SK-N-SH (cell line): ENCODE measurements at regions not wholly inside any gene's neighbourhood (a gene's known extent, or its start where the extent isn't known, plus 50 kb on each side); places are given as distances from the start of the nearest gene placed in this dataset.

ENCODE experiments used
- CTCF ChIA-PET: fragments of 300-600, 350-600 bp; formaldehyde crosslinking; extraction: SDS; loops from one replicate; lab custom pipeline; 2021; lab: Yijun Ruan, JAX
- POLR2A ChIA-PET: fragments of 350-600 bp; sonication (Branson Sonifier 250); formaldehyde crosslinking; extraction: SDS; loops from one replicate; lab custom pipeline; 2020; ENCODE audit warnings: antibody characterized with exemption, inconsistent platforms; lab: Yijun Ruan, JAX
- DNase-seq: peaks from one replicate; pipeline ENCODE4 v3.0.0; 2012
- H2AFZ ChIP-seq: fragments of 200-600 bp; sonication (generic); 2 replicates; pipeline ENCODE4 v1.8.1; 2016; ENCODE audit warnings: antibody characterized with exemption, mild to moderate bottlenecking, low read depth
- H3F3A ChIP-seq: fragments of 200-600 bp; sonication (generic); replicated peaks from 2 replicates; pipeline ENCODE3; 2016; ENCODE audit warnings: antibody characterized with exemption, mild to moderate bottlenecking; ENCODE audit not compliant: insufficient read depth
- H3K27ac ChIP-seq, 2 experiments: fragments of 200-500 bp in 1 of 2; fragments of 200-600 bp in 1 of 2; sonication (Bioruptor generic) in 1 of 2; sonication (generic), shearing (Covaris generic) in 1 of 2; 2 replicates each; pipeline versions ENCODE4 v1.5.1 to v1.6.1; 2014 to 2016; ENCODE audit warnings: low read depth in 2 of 2, inconsistent platforms in 1 of 2, low read length in 1 of 2, mild to moderate bottlenecking in 1 of 2, mixed read lengths in 1 of 2
- H3K27me3 ChIP-seq: fragments of 200-600 bp; sonication (generic), shearing (Covaris generic); 2 replicates; pipeline ENCODE4 v1.6.1; 2016; ENCODE audit warnings: mixed run types; ENCODE audit not compliant: insufficient read depth
- H3K36me3 ChIP-seq, 2 experiments: fragments of 200-500 bp in 1 of 2; fragments of 200-600 bp in 1 of 2; sonication (Bioruptor generic) in 1 of 2; sonication (generic) in 1 of 2; replicated peaks in 1 of 2; 2 replicates each; pipeline versions ENCODE3 to v1.5.1; 2014 to 2016; ENCODE audit warnings: low read length in 1 of 2, mild to moderate bottlenecking in 1 of 2; ENCODE audit not compliant: insufficient read depth in 2 of 2, control insufficient read depth in 1 of 2
- H3K4me1 ChIP-seq, 2 experiments: fragments of 200-500 bp in 1 of 2; fragments of 200-600 bp in 1 of 2; sonication (Bioruptor generic) in 1 of 2; sonication (generic), shearing (Covaris generic) in 1 of 2; 2 replicates each; pipeline versions ENCODE4 v1.5.1 to v1.6.1; 2014 to 2016; ENCODE audit warnings: low read depth in 1 of 2, low read length in 1 of 2, mixed run types in 1 of 2; ENCODE audit not compliant: insufficient read depth in 2 of 2, control insufficient read depth in 1 of 2
- H3K4me2 ChIP-seq: fragments of 200-600 bp; sonication (generic), shearing (Covaris generic); 2 replicates; pipeline ENCODE4 v1.6.1; 2017; ENCODE audit warnings: mixed run types
- H3K4me3 ChIP-seq, 2 experiments: fragments of 200-500 bp in 1 of 2; fragments of 200-600 bp in 1 of 2; sonication (Bioruptor generic) in 1 of 2; sonication (generic), shearing (Covaris generic) in 1 of 2; 2 replicates each; pipeline versions ENCODE4 v1.5.1 to v1.8.1; 2014 to 2016; ENCODE audit warnings: low read depth in 2 of 2, inconsistent platforms in 1 of 2, low read length in 1 of 2, mild to moderate bottlenecking in 1 of 2, mixed read lengths in 1 of 2, moderate library complexity in 1 of 2
- H3K79me2 ChIP-seq: fragments of 200-600 bp; sonication (generic); 2 replicates; pipeline ENCODE4 v1.8.1; 2017; ENCODE audit warnings: mild to moderate bottlenecking; ENCODE audit not compliant: insufficient read depth
- H3K9ac ChIP-seq: fragments of 200-600 bp; sonication (generic); 2 replicates; pipeline ENCODE4 v1.6.1; 2017; ENCODE audit warnings: mixed run types
- H3K9me2 ChIP-seq: fragments of 200-600 bp; sonication (generic); 2 replicates; pipeline ENCODE4 v1.6.1; 2017; ENCODE audit warnings: mixed run types
- H3K9me3 ChIP-seq: fragments of 200-600 bp; sonication (generic); 2 replicates; pipeline ENCODE4 v1.6.1; 2017; ENCODE audit warnings: mixed run types, mild to moderate bottlenecking, moderate library complexity
- H4K20me1 ChIP-seq: fragments of 200-600 bp; sonication (generic); 2 replicates; pipeline ENCODE4 v1.6.1; 2017; ENCODE audit warnings: mild to moderate bottlenecking, mixed run types; ENCODE audit not compliant: insufficient read depth
- ELF1 ChIP-seq: IDR thresholded peaks from 2 replicates; pipeline ENCODE4 v1.4.0; 2012
- EP300 ChIP-seq, 2 experiments: IDR thresholded peaks; 2 replicates each; pipeline versions ENCODE4 v1.4.0 to v1.6.1; 2012; ENCODE audit warnings: borderline replicate concordance in 1 of 2, low read depth in 1 of 2, low read length in 1 of 2
- EZH2phosphoT487 ChIP-seq: fragments of 200-600 bp; sonication (generic); IDR thresholded peaks from 2 replicates; pipeline ENCODE4 v1.6.1; 2017; ENCODE audit warnings: low read depth, mixed run types, mild to moderate bottlenecking, antibody characterized with exemption, moderate library complexity, borderline replicate concordance
- GATA2 ChIP-seq: sonication (generic); formaldehyde crosslinking; IDR thresholded peaks from 2 replicates; pipeline ENCODE4 v1.5.0; 2020; ENCODE audit warnings: mild to moderate bottlenecking, missing genetic modification reagents
- NFIC ChIP-seq: IDR thresholded peaks from 2 replicates; pipeline ENCODE4 v1.4.0; 2012; ENCODE audit warnings: borderline replicate concordance
- NRF1 ChIP-seq: IDR thresholded peaks from 2 replicates; pipeline ENCODE4 v1.6.1; 2012; ENCODE audit warnings: low read depth, mild to moderate bottlenecking, low read length
- POLR2AphosphoS5 ChIP-seq: IDR thresholded peaks from 2 replicates; pipeline ENCODE4 v1.6.1; 2012; ENCODE audit warnings: low read depth, low read length
- RAD21 ChIP-seq: IDR thresholded peaks from 2 replicates; pipeline ENCODE4 v1.6.1; 2012; ENCODE audit warnings: mild to moderate bottlenecking, low read length
- RFX5 ChIP-seq: IDR thresholded peaks from 2 replicates; pipeline ENCODE4 v1.6.1; 2012; ENCODE audit warnings: mild to moderate bottlenecking, improper control_type of control experiment, low read length
- SIN3A ChIP-seq: IDR thresholded peaks from 2 replicates; pipeline ENCODE4 v1.6.1; 2012; ENCODE audit warnings: low read depth, mild to moderate bottlenecking, low read length, moderate library complexity, borderline replicate concordance
- TCF12 ChIP-seq: IDR thresholded peaks from 2 replicates; pipeline ENCODE4 v1.4.0; 2012
- YY1 ChIP-seq: IDR thresholded peaks from 2 replicates; pipeline ENCODE4 v1.4.0; 2012; ENCODE audit warnings: low read depth, mild to moderate bottlenecking
- WGBS: methylation state at CpG from one replicate; pipeline ENCODE4 v1.1.6; 2017; ENCODE audit warnings: low lambda C conversion rate; 5-methylcytosine and 5-hydroxymethylcytosine counted together
- TF ChIP-seq, protein P1 (sequence below): IDR thresholded peaks from 2 replicates; pipeline ENCODE4; 2012
- TF ChIP-seq, protein P2 (sequence below): IDR thresholded peaks from 2 replicates; pipeline ENCODE4 v1.4.0; 2012; ENCODE audit warnings: low read depth, borderline replicate concordance
- TF ChIP-seq, protein P3 (sequence below): IDR thresholded peaks from 2 replicates; pipeline ENCODE4 v1.4.0; 2012; ENCODE audit warnings: low read depth, borderline replicate concordance
- TF ChIP-seq, protein P4 (sequence below): IDR thresholded peaks from 2 replicates; pipeline ENCODE4 v1.6.1; 2012; ENCODE audit warnings: mild to moderate bottlenecking, low read depth, low read length, moderate library complexity
- TF ChIP-seq, protein P5 (sequence below): IDR thresholded peaks from 2 replicates; pipeline ENCODE4 v1.4.0; 2012; ENCODE audit warnings: low read depth

DNA sequence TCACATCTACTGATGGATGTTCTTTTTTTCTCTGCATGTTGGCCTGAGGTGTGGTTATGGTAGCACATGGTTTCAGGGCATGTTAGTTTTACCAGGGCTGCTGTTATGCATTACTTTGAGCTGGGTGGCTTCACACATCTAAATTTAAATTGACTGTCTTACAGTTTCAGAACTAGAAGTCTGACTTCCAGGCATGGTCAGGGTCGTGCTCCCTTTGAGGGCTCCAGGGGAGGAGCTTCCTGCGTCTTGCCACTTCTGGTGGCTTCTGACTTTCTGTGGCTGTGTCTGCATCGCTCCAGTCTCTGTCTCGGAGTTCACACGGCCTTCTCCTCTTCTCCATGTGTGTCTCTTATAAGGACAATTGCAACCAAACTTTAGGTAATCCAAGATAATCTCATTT is 143.9 kb downstream of the GALR1 start:
- 8% methylated on average over 5 of the region's 5 CpGs for WGBS
- no peaks in the 10 kb centered on the region for H3K9me2 ChIP-seq
- POLR2A ChIA-PET = no interaction called here

More for the DNA sequence above, 143.9 kb downstream of the GALR1 start:
- Histone ChIP-seq H3K27me3 (no peaks in the 10 kb centered on the region), H3K4me2 (no peak overlapping the region), H3K9me3 (no peaks in the 10 kb centered on the region), H3K4me1 (no peaks in the 10 kb centered on the region), H4K20me1 (no peaks in the 10 kb centered on the region), H3K36me3 (no peaks in the 10 kb centered on the region), H3K4me3 (no peak overlapping the region), H2AFZ (no peak overlapping the region), H3K27ac (no peak overlapping the region), H3K79me2 (no peaks in the 10 kb centered on the region), H3F3A (no peaks in the 10 kb centered on the region), H3K9ac (no peak overlapping the region)
- TF ChIP-seq, protein P1, sequence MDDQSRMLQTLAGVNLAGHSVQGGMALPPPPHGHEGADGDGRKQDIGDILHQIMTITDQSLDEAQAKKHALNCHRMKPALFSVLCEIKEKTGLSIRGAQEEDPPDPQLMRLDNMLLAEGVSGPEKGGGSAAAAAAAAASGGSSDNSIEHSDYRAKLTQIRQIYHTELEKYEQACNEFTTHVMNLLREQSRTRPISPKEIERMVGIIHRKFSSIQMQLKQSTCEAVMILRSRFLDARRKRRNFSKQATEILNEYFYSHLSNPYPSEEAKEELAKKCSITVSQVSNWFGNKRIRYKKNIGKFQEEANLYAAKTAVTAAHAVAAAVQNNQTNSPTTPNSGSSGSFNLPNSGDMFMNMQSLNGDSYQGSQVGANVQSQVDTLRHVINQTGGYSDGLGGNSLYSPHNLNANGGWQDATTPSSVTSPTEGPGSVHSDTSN = no peak
- no peak for TF ChIP-seq GATA2 (CRISPR knock-in tag)
- no peak for TF ChIP-seq NRF1
- no peak for TF ChIP-seq ELF1
- TF ChIP-seq EZH2phosphoT487 = no peak
- TF ChIP-seq YY1 = no peak
- TF ChIP-seq TCF12 = no peak
- TF ChIP-seq RAD21 = no peak
- TF ChIP-seq, protein P2, sequence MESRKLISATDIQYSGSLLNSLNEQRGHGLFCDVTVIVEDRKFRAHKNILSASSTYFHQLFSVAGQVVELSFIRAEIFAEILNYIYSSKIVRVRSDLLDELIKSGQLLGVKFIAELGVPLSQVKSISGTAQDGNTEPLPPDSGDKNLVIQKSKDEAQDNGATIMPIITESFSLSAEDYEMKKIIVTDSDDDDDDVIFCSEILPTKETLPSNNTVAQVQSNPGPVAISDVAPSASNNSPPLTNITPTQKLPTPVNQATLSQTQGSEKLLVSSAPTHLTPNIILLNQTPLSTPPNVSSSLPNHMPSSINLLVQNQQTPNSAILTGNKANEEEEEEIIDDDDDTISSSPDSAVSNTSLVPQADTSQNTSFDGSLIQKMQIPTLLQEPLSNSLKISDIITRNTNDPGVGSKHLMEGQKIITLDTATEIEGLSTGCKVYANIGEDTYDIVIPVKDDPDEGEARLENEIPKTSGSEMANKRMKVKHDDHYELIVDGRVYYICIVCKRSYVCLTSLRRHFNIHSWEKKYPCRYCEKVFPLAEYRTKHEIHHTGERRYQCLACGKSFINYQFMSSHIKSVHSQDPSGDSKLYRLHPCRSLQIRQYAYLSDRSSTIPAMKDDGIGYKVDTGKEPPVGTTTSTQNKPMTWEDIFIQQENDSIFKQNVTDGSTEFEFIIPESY = no peak
- TF ChIP-seq NFIC = no peak
- no peak for TF ChIP-seq POLR2AphosphoS5
- TF ChIP-seq, protein P3, sequence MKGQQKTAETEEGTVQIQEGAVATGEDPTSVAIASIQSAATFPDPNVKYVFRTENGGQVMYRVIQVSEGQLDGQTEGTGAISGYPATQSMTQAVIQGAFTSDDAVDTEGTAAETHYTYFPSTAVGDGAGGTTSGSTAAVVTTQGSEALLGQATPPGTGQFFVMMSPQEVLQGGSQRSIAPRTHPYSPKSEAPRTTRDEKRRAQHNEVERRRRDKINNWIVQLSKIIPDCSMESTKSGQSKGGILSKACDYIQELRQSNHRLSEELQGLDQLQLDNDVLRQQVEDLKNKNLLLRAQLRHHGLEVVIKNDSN = no peak
- TF ChIP-seq SIN3A = no peak
- TF ChIP-seq, protein P4, sequence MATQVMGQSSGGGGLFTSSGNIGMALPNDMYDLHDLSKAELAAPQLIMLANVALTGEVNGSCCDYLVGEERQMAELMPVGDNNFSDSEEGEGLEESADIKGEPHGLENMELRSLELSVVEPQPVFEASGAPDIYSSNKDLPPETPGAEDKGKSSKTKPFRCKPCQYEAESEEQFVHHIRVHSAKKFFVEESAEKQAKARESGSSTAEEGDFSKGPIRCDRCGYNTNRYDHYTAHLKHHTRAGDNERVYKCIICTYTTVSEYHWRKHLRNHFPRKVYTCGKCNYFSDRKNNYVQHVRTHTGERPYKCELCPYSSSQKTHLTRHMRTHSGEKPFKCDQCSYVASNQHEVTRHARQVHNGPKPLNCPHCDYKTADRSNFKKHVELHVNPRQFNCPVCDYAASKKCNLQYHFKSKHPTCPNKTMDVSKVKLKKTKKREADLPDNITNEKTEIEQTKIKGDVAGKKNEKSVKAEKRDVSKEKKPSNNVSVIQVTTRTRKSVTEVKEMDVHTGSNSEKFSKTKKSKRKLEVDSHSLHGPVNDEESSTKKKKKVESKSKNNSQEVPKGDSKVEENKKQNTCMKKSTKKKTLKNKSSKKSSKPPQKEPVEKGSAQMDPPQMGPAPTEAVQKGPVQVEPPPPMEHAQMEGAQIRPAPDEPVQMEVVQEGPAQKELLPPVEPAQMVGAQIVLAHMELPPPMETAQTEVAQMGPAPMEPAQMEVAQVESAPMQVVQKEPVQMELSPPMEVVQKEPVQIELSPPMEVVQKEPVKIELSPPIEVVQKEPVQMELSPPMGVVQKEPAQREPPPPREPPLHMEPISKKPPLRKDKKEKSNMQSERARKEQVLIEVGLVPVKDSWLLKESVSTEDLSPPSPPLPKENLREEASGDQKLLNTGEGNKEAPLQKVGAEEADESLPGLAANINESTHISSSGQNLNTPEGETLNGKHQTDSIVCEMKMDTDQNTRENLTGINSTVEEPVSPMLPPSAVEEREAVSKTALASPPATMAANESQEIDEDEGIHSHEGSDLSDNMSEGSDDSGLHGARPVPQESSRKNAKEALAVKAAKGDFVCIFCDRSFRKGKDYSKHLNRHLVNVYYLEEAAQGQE = no peak
- no peak for TF ChIP-seq EP300 (IDR thresholded peaks at IDR 0.05; ENCODE audit: borderline replicate concordance in 1 of 2, low read depth in 1 of 2, low read length in 1 of 2)
- TF ChIP-seq, protein P5, sequence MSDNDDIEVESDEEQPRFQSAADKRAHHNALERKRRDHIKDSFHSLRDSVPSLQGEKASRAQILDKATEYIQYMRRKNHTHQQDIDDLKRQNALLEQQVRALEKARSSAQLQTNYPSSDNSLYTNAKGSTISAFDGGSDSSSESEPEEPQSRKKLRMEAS = no peak
- no peak for TF ChIP-seq RFX5
- DNase-seq = no peak
- CTCF ChIA-PET = no interaction called here
